GM12892 (cell line): ENCODE measurements at regions not wholly inside any gene's neighbourhood (a gene's known extent, or its start where the extent isn't known, plus 50 kb on each side); places are given as distances from the start of the nearest gene placed in this dataset.

ENCODE experiments used
- DNase-seq: peaks from one replicate; pipeline ENCODE4 v3.0.0; 2011; ENCODE audit not compliant: insufficient read length
- FAIRE-seq: peaks from 2 replicates; lab custom pipeline; 2011; peaks lifted over from hg19 to GRCh38; lab: Jason Lieb, UNC
- POLR2A ChIP-seq: IDR thresholded peaks from 2 replicates; pipeline ENCODE4 v1.6.1; 2011; ENCODE audit warnings: low read depth, low read length, control low read depth
- POLR2AphosphoS5 ChIP-seq: IDR thresholded peaks from 2 replicates; pipeline ENCODE4 v1.6.1; 2011; ENCODE audit warnings: low read depth, low read length, control low read depth
- TAF1 ChIP-seq: IDR thresholded peaks from 2 replicates; pipeline ENCODE4 v1.6.1; 2011; ENCODE audit warnings: low read depth, mild to moderate bottlenecking, control low read depth, low read length, borderline replicate concordance

GRCh38 chr17:52384695-52385094 is 226.2 kb upstream of the CA10 start:
- no peak for TF ChIP-seq TAF1
- TF ChIP-seq POLR2AphosphoS5, result no peak
- TF ChIP-seq POLR2A, result no peak
- FAIRE-seq (no peak), DNase-seq (no peak)

DNA sequence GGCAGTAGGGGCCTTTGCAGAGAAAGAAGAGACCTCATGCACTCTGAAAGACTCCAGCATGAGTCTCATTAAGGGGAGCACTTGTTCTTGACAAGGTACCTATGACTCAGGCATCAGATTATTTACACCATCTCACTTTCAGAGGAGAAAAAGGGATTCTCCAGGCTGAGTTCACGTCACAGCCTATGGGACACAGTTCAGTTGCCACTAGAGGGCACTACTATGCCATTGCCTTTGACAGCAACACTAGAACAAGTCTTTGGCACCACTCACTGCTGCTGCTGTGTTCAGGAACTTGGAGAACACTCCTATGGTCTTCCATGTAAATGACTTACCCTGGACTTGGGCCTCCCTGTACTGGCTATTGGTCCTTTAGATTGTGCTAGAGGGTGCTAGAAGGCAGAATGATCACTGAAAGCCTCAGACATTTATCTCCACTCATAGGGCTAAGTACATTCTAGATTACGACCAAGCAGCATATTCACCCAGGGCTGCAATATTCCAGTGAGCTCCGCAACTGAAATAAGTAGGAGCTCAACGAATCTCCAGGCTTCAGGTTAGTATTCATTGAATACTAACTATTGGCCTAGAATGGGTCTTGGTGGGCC is 225.1 kb upstream of the CA10 start:
- no peak for FAIRE-seq
- DNase-seq, result peak; percentile 1
- TF ChIP-seq POLR2AphosphoS5 (no peak), POLR2A (no peak), TAF1 (no peak)

DNA sequence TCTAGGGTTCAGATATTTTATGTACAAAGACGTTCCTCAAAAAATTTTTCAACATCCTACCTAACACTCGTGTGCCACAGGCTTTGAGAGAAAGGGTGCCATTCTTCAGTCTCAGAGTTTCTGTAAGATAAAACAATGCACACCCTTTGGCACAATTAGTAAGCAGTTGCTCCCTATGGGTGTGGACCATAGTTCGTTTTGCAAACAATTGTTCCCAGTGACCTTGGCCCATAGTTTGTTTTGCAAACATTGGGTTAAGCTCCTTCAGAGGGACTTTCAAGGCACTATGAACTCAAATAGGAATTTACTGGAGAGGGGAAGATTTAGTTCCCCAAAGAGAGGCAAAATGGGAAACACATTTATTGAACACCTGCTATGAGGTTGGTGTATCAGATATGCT is 220.3 kb upstream of the CA10 start:
- TF ChIP-seq TAF1 (no peak), POLR2A (no peak), POLR2AphosphoS5 (no peak)
- FAIRE-seq, result no peak
- no peak for DNase-seq

GRCh38 chr17:52376137-52376536 is 217.6 kb upstream of the CA10 start:
- no peak for DNase-seq
- no peak for TF ChIP-seq POLR2A
- no peak for TF ChIP-seq TAF1
- FAIRE-seq, result no peak

GRCh38 chr17:52368886-52369285 is 210.4 kb upstream of the CA10 start:
- no peak for FAIRE-seq
- DNase-seq, result no peak
- TF ChIP-seq TAF1 (no peak), POLR2A (no peak), POLR2AphosphoS5 (no peak)

- FAIRE-seq, result no peak
- TF ChIP-seq POLR2A (no peak), POLR2AphosphoS5 (no peak), TAF1 (no peak)
Observed at GRCh38 chr17:52357854-52358253, 199.3 kb upstream of the CA10 start.

GRCh38 chr17:52336796-52337195 is 178.3 kb upstream of the CA10 start:
- TF ChIP-seq TAF1, result no peak
- no peak for TF ChIP-seq POLR2AphosphoS5
- no peak for TF ChIP-seq POLR2A
- FAIRE-seq (no peak), DNase-seq (no peak)

More at GRCh38 chr17:52357854-52358253, 199.3 kb upstream of the CA10 start:
- no peak for DNase-seq

- DNase-seq (no peak), FAIRE-seq (no peak)
- TF ChIP-seq POLR2AphosphoS5 (no peak), POLR2A (no peak), TAF1 (no peak)
Observed at GRCh38 chr17:52306314-52306713, 147.8 kb upstream of the CA10 start.

DNA sequence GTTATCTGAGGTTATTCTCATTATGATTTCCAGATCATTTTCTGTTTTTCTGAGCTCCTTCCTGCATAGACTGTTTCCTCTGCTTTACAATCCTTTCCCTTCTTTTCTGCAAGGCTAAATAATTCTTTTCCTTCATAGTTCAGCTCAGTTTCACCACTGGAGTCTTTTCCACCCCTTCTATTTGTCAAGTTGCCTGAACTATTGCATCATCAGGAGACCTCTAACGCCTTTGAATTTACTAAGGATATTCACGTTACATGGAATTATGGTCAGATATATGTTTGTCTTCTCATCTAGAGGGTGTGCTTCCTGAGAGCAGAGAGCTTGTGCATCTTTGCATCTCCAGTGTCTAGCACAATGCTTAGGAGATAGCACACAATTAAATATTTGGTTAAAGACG is 140.4 kb upstream of the CA10 start:
- no peak for TF ChIP-seq TAF1
- no peak for TF ChIP-seq POLR2A
- TF ChIP-seq POLR2AphosphoS5, result no peak
- DNase-seq (no peak), FAIRE-seq (no peak)

GRCh38 chr17:52297230-52298010 is 138.9 kb upstream of the CA10 start:
- FAIRE-seq (no peak), DNase-seq (no peak)
- TF ChIP-seq POLR2A, result no peak
- no peak for TF ChIP-seq POLR2AphosphoS5
- no peak for TF ChIP-seq TAF1

DNA sequence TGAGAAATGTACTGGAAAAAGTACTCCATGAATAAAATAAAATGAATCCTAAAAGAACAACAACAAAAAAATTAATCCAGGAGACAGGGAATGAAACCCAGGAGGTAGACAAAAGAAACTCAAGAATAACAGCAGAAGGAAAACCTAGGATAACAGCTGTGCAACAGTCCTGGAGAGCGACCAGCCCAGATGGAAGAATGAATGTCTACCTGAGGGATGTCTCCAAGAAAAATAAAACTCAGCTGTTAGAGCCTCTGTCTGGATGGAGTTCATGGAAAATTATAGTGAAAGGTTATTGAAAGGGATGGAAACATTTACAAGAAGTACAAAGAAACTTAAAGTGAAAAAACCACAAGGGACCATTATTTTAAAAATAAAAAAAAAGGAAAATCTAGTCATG is 135.8 kb upstream of the CA10 start:
- no peak for TF ChIP-seq POLR2A
- no peak for TF ChIP-seq POLR2AphosphoS5
- TF ChIP-seq TAF1, result no peak
- DNase-seq (no peak), FAIRE-seq (no peak)

DNA sequence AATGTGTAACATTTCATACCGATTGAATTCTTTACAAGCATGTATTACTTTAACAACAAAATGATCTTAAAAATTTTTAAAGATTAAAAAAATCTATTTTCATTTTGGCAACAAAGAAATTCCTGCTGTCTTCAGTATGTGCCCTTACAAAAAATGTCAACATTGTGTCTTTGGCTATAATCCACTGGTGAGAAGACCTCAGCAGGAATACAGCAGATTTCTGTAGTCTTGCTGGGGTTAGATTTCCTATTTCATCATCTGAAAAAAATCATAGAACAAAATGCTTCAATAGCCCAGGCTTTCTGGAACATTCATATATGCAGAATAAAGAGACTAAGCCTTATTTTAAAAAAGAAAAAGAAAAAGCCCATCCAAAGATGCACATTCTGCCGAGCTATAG is 129.1 kb upstream of the CA10 start:
- TF ChIP-seq POLR2A (no peak), POLR2AphosphoS5 (no peak), TAF1 (no peak)
- DNase-seq (no peak), FAIRE-seq (no peak)
